IMR-90 (cell line): ENCODE measurements at regions not wholly inside any gene's neighbourhood (a gene's known extent, or its start where the extent isn't known, plus 50 kb on each side); places are given as distances from the start of the nearest gene placed in this dataset.

Experiments
- ATAC-seq: fragments of 200-7000 bp; cut with Tn5 transposase; 2 replicates; pipeline ENCODE4 v1.9.1; 2020; ENCODE audit warnings: low read depth, mild to moderate bottlenecking, moderate library complexity
- BruUV-seq: library from RNA; stranded (reverse); fragments of 400-500 nt; replicated peaks from 2 replicates; lab custom pipeline; 2021; lab: Mats Ljungman, UMichigan
- CTCF ChIA-PET: fragments of 300-600 bp; formaldehyde crosslinking; extraction: SDS; loops from one replicate; lab custom pipeline; 2021; ENCODE audit warnings: antibody characterized with exemption; lab: Yijun Ruan, JAX
- POLR2A ChIA-PET: fragments of 300-600 bp; sonication (Branson Sonifier 250); formaldehyde crosslinking; loops from one replicate; lab custom pipeline; 2022; ENCODE audit warnings: antibody characterized with exemption; ENCODE audit not compliant: unreplicated experiment; lab: Charles Lee
- DNase-seq: peaks from one replicate; pipeline ENCODE4 v3.0.0; 2013
- H2AFZ ChIP-seq: replicated peaks from 2 replicates; pipeline ENCODE3; 2013; ENCODE audit warnings: low read length, mild to moderate bottlenecking; ENCODE audit not compliant: poor library complexity
- H2AK5ac ChIP-seq: 2 replicates; pipeline ENCODE4 v1.6.1; 2013; ENCODE audit warnings: low read depth, low read length, inconsistent platforms
- H2AK9ac ChIP-seq: replicated peaks from 2 replicates; pipeline ENCODE3; 2013; ENCODE audit warnings: mild to moderate bottlenecking, low read depth, low read length, moderate library complexity; ENCODE audit not compliant: poor library complexity
- H2BK120ac ChIP-seq: 2 replicates; pipeline ENCODE4 v1.6.1; 2013; ENCODE audit warnings: low read depth, low read length, inconsistent platforms
- H2BK15ac ChIP-seq: 3 replicates; pipeline ENCODE4 v1.6.1; 2013; ENCODE audit warnings: low read depth, low read length, inconsistent platforms
- H2BK20ac ChIP-seq: 2 replicates; pipeline ENCODE4 v1.6.1; 2013; ENCODE audit warnings: low read depth, mild to moderate bottlenecking, inconsistent platforms, low read length, moderate library complexity
- H2BK5ac ChIP-seq: 2 replicates; pipeline ENCODE4 v1.6.1; 2013; ENCODE audit warnings: mild to moderate bottlenecking, low read depth, low read length, inconsistent platforms; ENCODE audit not compliant: poor library complexity, severe bottlenecking
- H3K14ac ChIP-seq: replicated peaks from 2 replicates; pipeline ENCODE4 v1.6.1; 2013; ENCODE audit warnings: low read depth, low read length, inconsistent platforms
- H3K18ac ChIP-seq: 2 replicates; pipeline ENCODE4 v1.6.1; 2013; ENCODE audit warnings: low read depth, low read length, control low read depth
- H3K23ac ChIP-seq: 2 replicates; pipeline ENCODE4 v1.6.1; 2013; ENCODE audit warnings: low read depth, low read length, inconsistent platforms
- H3K27ac ChIP-seq: 2 replicates; pipeline ENCODE4 v1.5.1; 2013; ENCODE audit warnings: mild to moderate bottlenecking, control low read depth, low read length; ENCODE audit not compliant: insufficient read depth
- H3K27me3 ChIP-seq: 2 replicates; pipeline ENCODE4 v1.6.1; 2013; ENCODE audit warnings: low read length; ENCODE audit not compliant: control insufficient read depth, insufficient read depth
- H3K36me3 ChIP-seq: 2 replicates; pipeline ENCODE4 v1.6.1; 2013; ENCODE audit warnings: low read length, mixed read lengths; ENCODE audit not compliant: control insufficient read depth, insufficient read depth
- H3K4ac ChIP-seq: 2 replicates; pipeline ENCODE4 v1.6.1; 2013; ENCODE audit warnings: low read depth, low read length, inconsistent platforms
- H3K4me1 ChIP-seq: 2 replicates; pipeline ENCODE4 v1.6.1; 2013; ENCODE audit warnings: low read length, mixed read lengths; ENCODE audit not compliant: control insufficient read depth, insufficient read depth
- H3K4me2 ChIP-seq: 2 replicates; pipeline ENCODE4 v1.6.1; 2013; ENCODE audit warnings: low read depth, mild to moderate bottlenecking, control low read depth, low read length, moderate library complexity
- H3K4me3 ChIP-seq: 2 replicates; pipeline ENCODE4 v1.5.1; 2013; ENCODE audit warnings: low read depth, mild to moderate bottlenecking, control low read depth, low read length, moderate library complexity; ENCODE audit not compliant: insufficient read depth
- H3K56ac ChIP-seq: 2 replicates; pipeline ENCODE4 v1.6.1; 2013; ENCODE audit warnings: low read length, inconsistent platforms; ENCODE audit not compliant: insufficient read depth; ENCODE audit errors: extremely low read depth
- H3K79me1 ChIP-seq, 2 experiments: 2 replicates each; pipeline ENCODE4 v1.6.1; 2013; ENCODE audit warnings: low read length in 2 of 2, inconsistent platforms in 1 of 2, low read depth in 1 of 2
- H3K9ac ChIP-seq: 2 replicates; pipeline ENCODE4 v1.6.1; 2013; ENCODE audit warnings: low read depth, low read length, control low read depth
- H3K9me1 ChIP-seq: 2 replicates; pipeline ENCODE4 v1.6.1; 2013; ENCODE audit warnings: low read length, inconsistent platforms; ENCODE audit not compliant: insufficient read depth
- H3K9me3 ChIP-seq: 2 replicates; pipeline ENCODE4 v1.6.1; 2013; ENCODE audit warnings: low read length; ENCODE audit not compliant: control insufficient read depth, insufficient read depth
- H4K20me1 ChIP-seq: 2 replicates; pipeline ENCODE4 v1.6.1; 2013; ENCODE audit warnings: low read length, inconsistent platforms; ENCODE audit not compliant: insufficient read depth
- H4K5ac ChIP-seq: 2 replicates; pipeline ENCODE4 v1.6.1; 2013; ENCODE audit warnings: mild to moderate bottlenecking, low read depth, low read length, control low read depth
- H4K8ac ChIP-seq, 2 experiments: 2 replicates each; pipeline ENCODE4 v1.6.1; 2013; ENCODE audit warnings: low read depth in 2 of 2, low read length in 2 of 2, control low read depth in 1 of 2, inconsistent platforms in 1 of 2
- H4K91ac ChIP-seq: 2 replicates; pipeline ENCODE4 v1.6.1; 2013; ENCODE audit warnings: low read depth, low read length, inconsistent platforms; ENCODE audit not compliant: insufficient read depth
- RFX5 ChIP-seq: IDR thresholded peaks from 2 replicates; pipeline ENCODE4 v1.8.0; 2012; ENCODE audit warnings: low read depth, mild to moderate bottlenecking, low read length, moderate library complexity
- WGBS, 2 experiments: methylation state at CpG; one replicate each; pipeline versions ENCODE4 v1.1.5 to v1.1.7; 2013; ENCODE audit warnings: missing lambda C conversion rate in 2 of 2; ENCODE audit not compliant: insufficient read length in 1 of 2; ENCODE audit errors: extremely low coverage in 2 of 2; 5-methylcytosine and 5-hydroxymethylcytosine counted together
- dilution Hi-C: fragments of 300-500 bp; cut with HindIII; formaldehyde crosslinking; loops from one replicate; pipeline ENCODE4 v1.14.3; 2018; ENCODE audit warnings: low sequenced_read_pairs; ENCODE audit not compliant: unreplicated experiment
- in situ Hi-C: fragments of 300-500 bp; cut with MboI; formaldehyde crosslinking; loops from 3 replicates; pipeline ENCODE4 v1.14.3; 2019; ENCODE audit warnings: low sequenced_read_pairs, inconsistent platforms, mixed read lengths
- intact Hi-C: fragments of 100-400 bp; cut with micrococcal nuclease; formaldehyde crosslinking; loops from 2 replicates; pipeline ENCODE4 v1.10.0; 2022

GRCh38 chr13:43991773-43992201 is 112.1 kb downstream of the LACC1 start:
- BruUV-seq: no TSS peak
- no CpG with 5 or more reads among the region's 4 CpGs for WGBS, 2 experiments

More at GRCh38 chr13:43991773-43992201, 112.1 kb downstream of the LACC1 start:
- CTCF ChIA-PET: no interaction called here
- Histone ChIP-seq H4K91ac (no peak overlapping the region), H2BK120ac (no peak overlapping the region), H2BK15ac (no peak overlapping the region), H2AFZ (no peak overlapping the region), H3K18ac (no peak overlapping the region), H3K56ac (no peak overlapping the region), H3K27ac (no peak overlapping the region), H3K9me1 (no peaks in the 10 kb centered on the region), H3K4me2 (no peak overlapping the region), H3K36me3 (no peaks in the 10 kb centered on the region), H3K4me1 (no peaks in the 10 kb centered on the region), H3K4me3 (no peak overlapping the region), H3K14ac (no peak overlapping the region), H2AK5ac (no peak overlapping the region), H3K9ac (no peak overlapping the region), H2AK9ac (no peak overlapping the region), H2BK5ac (no peak overlapping the region), H2BK20ac (no peak overlapping the region), H3K27me3 (peaks cover 30% of the 10 kb centered on the region), H3K9me3 (peaks cover 16% of the 10 kb centered on the region), H4K20me1 (no peaks in the 10 kb centered on the region), H4K8ac (no peak overlapping the region), H3K23ac (no peak overlapping the region), H3K79me1 (no peaks in the 10 kb centered on the region), H4K5ac (no peak overlapping the region), H3K4ac (no peak overlapping the region)
- ATAC-seq: no peak
- intact Hi-C loops (no loop called here), dilution Hi-C loops (no loop called here), in situ Hi-C loops (no loop called here)
- POLR2A ChIA-PET: no interaction called here
- DNase-seq: no peak
- TF ChIP-seq RFX5: no peak
